ENCODE measurements at regions not wholly inside any gene's neighbourhood (a gene's known extent, or its start where the extent isn't known, plus 50 kb on each side); places are given as distances from the start of the nearest gene placed in this dataset.

GRCh38 chr11:19442554-19442910, 201.8 kb upstream of the E2F8 start:
- in situ Hi-C loops (cut with MboI; ENCODE audit: low sequenced_read_pairs) = no loop called here
- Histone ChIP-seq H3K9me3 (no peaks in the 10 kb centered on the region), H3K4me1 (no peaks in the 10 kb centered on the region)

GRCh38 chr11:19441752-19442553, 201.2 kb upstream of the E2F8 start:
- H3K4me1 ChIP-seq = no peaks in the 10 kb centered on the region
- H3K4me3 ChIP-seq = no peak overlapping the region
- DNase-seq (ENCODE audit: low spot score in 2 of 2) = no peak
- in situ Hi-C loops (cut with MboI; ENCODE audit: low sequenced_read_pairs) = no loop called here
- H3K27me3 ChIP-seq (ENCODE audit: low read depth) = peaks cover 4% of the 10 kb centered on the region; the same call in 1 of the 2 replicates
- H3K36me3 ChIP-seq (replicated peaks) = no peaks in the 10 kb centered on the region
- no peaks in the 10 kb centered on the region for H3K9me3 ChIP-seq

More at GRCh38 chr11:19442554-19442910, 201.8 kb upstream of the E2F8 start:
- DNase-seq (ENCODE audit: low spot score in 2 of 2) = no peak
- Histone ChIP-seq H3K36me3 (replicated peaks) (no peaks in the 10 kb centered on the region), H3K27me3 (ENCODE audit: low read depth) (0 out of 2 replicates have a peak, but pooled peaks cover 3% of the 10 kb centered on the region), H3K4me3 (no peak overlapping the region)

- peaks cover 10% of the 10 kb centered on the region; the same call in 1 of the 2 replicates for H3K27me3 ChIP-seq (ENCODE audit: low read depth)
- no peaks in the 10 kb centered on the region for H3K9me3 ChIP-seq
- DNase-seq (ENCODE audit: low spot score in 2 of 2) = no peak
- H3K4me3 ChIP-seq = no peak overlapping the region
- H3K4me1 ChIP-seq = no peaks in the 10 kb centered on the region
- in situ Hi-C loops (cut with MboI; ENCODE audit: low sequenced_read_pairs) = no loop called here
- H3K36me3 ChIP-seq (replicated peaks) = no peaks in the 10 kb centered on the region
Observed at GRCh38 chr11:19441288-19441687, 200.5 kb upstream of the E2F8 start.

- no peaks in the 10 kb centered on the region for H3K9me3 ChIP-seq
- no peaks in the 10 kb centered on the region for H3K4me1 ChIP-seq
- no peak overlapping the region for H3K4me3 ChIP-seq
- DNase-seq (ENCODE audit: low spot score in 2 of 2) = no peak
- H3K27me3 ChIP-seq (ENCODE audit: low read depth) = peaks cover 10% of the 10 kb centered on the region; the same call in 1 of the 2 replicates
- H3K36me3 ChIP-seq (replicated peaks) = no peaks in the 10 kb centered on the region
- in situ Hi-C loops (cut with MboI; ENCODE audit: low sequenced_read_pairs) = no loop called here
Observed at GRCh38 chr11:19437760-19438159, 197.0 kb upstream of the E2F8 start.

- Histone ChIP-seq H3K4me3 (no peak overlapping the region), H3K36me3 (replicated peaks) (no peaks in the 10 kb centered on the region), H3K4me1 (no peaks in the 10 kb centered on the region), H3K27me3 (ENCODE audit: low read depth) (peaks cover 10% of the 10 kb centered on the region; the same call in 1 of the 2 replicates), H3K9me3 (no peaks in the 10 kb centered on the region)
- in situ Hi-C loops (cut with MboI; ENCODE audit: low sequenced_read_pairs) = no loop called here
- no peak for DNase-seq (ENCODE audit: low spot score in 2 of 2)
Observed at GRCh38 chr11:19436932-19437331, 196.2 kb upstream of the E2F8 start.

GRCh38 chr11:19435306-19435989, 194.7 kb upstream of the E2F8 start:
- Histone ChIP-seq H3K27me3 (ENCODE audit: low read depth) (peaks cover 10% of the 10 kb centered on the region; the same call in 1 of the 2 replicates), H3K4me1 (no peaks in the 10 kb centered on the region; the same call in none of the 2 replicates), H3K36me3 (replicated peaks) (no peaks in the 10 kb centered on the region), H3K4me3 (no peak overlapping the region), H3K9me3 (no peaks in the 10 kb centered on the region)
- in situ Hi-C loops (cut with MboI; ENCODE audit: low sequenced_read_pairs) = no loop called here
- no peak for DNase-seq (ENCODE audit: low spot score in 2 of 2)

- H3K36me3 ChIP-seq (replicated peaks) = no peaks in the 10 kb centered on the region
- DNase-seq (ENCODE audit: low spot score in 2 of 2) = no peak
- in situ Hi-C loops (cut with MboI; ENCODE audit: low sequenced_read_pairs) = no loop called here
- no peaks in the 10 kb centered on the region; the same call in none of the 2 replicates for H3K4me1 ChIP-seq
- no peaks in the 10 kb centered on the region for H3K9me3 ChIP-seq
- H3K4me3 ChIP-seq = no peak overlapping the region
- H3K27me3 ChIP-seq (ENCODE audit: low read depth) = peaks cover 10% of the 10 kb centered on the region; the same call in 1 of the 2 replicates
Observed at GRCh38 chr11:19433791-19434190, 193.0 kb upstream of the E2F8 start.

- DNase-seq (ENCODE audit: low spot score in 2 of 2) = no peak
- Histone ChIP-seq H3K4me3 (no peak overlapping the region), H3K36me3 (replicated peaks) (no peaks in the 10 kb centered on the region), H3K9me3 (no peaks in the 10 kb centered on the region), H3K4me1 (no peaks in the 10 kb centered on the region; the same call in none of the 2 replicates), H3K27me3 (ENCODE audit: low read depth) (peaks cover 12% of the 10 kb centered on the region)
- in situ Hi-C loops (cut with MboI; ENCODE audit: low sequenced_read_pairs) = no loop called here
Observed at GRCh38 chr11:19433367-19433766, 192.6 kb upstream of the E2F8 start.

GRCh38 chr11:19432370-19433061, 191.8 kb upstream of the E2F8 start:
- no peak for DNase-seq (ENCODE audit: low spot score in 2 of 2)
- no peak overlapping the region for H3K4me3 ChIP-seq
- no peaks in the 10 kb centered on the region for H3K9me3 ChIP-seq
- H3K4me1 ChIP-seq = no peaks in the 10 kb centered on the region; the same call in none of the 2 replicates
- in situ Hi-C loops (cut with MboI; ENCODE audit: low sequenced_read_pairs) = no loop called here
- H3K27me3 ChIP-seq (ENCODE audit: low read depth) = peaks cover 18% of the 10 kb centered on the region
- H3K36me3 ChIP-seq (replicated peaks) = no peaks in the 10 kb centered on the region

GRCh38 chr11:19430754-19431398, 190.1 kb upstream of the E2F8 start:
- H3K9me3 ChIP-seq = no peaks in the 10 kb centered on the region
- no peaks in the 10 kb centered on the region for H3K36me3 ChIP-seq (replicated peaks)
- in situ Hi-C loops (cut with MboI; ENCODE audit: low sequenced_read_pairs) = no loop called here
- H3K4me3 ChIP-seq = no peak overlapping the region
- peaks cover 18% of the 10 kb centered on the region for H3K27me3 ChIP-seq (ENCODE audit: low read depth)
- DNase-seq (ENCODE audit: low spot score in 2 of 2) = peak; percentile 17 to 46
- H3K4me1 ChIP-seq = no peaks in the 10 kb centered on the region; the same call in none of the 2 replicates

- no peak overlapping the region for H3K4me3 ChIP-seq
- no peaks in the 10 kb centered on the region; the same call in none of the 2 replicates for H3K4me1 ChIP-seq
- in situ Hi-C loops (cut with MboI; ENCODE audit: low sequenced_read_pairs) = no loop called here
- DNase-seq (ENCODE audit: low spot score in 2 of 2) = no peak
- no peaks in the 10 kb centered on the region for H3K9me3 ChIP-seq
- no peaks in the 10 kb centered on the region for H3K36me3 ChIP-seq (replicated peaks)
- H3K27me3 ChIP-seq (ENCODE audit: low read depth) = peaks cover 23% of the 10 kb centered on the region
Observed at GRCh38 chr11:19430346-19430745, 189.6 kb upstream of the E2F8 start.

GRCh38 chr11:19429108-19429760, 188.5 kb upstream of the E2F8 start:
- no peaks in the 10 kb centered on the region; the same call in none of the 2 replicates for H3K4me1 ChIP-seq
- in situ Hi-C loops (cut with MboI; ENCODE audit: low sequenced_read_pairs) = no loop called here
- DNase-seq (ENCODE audit: low spot score in 2 of 2) = no peak
- no peak overlapping the region for H3K4me3 ChIP-seq
- no peaks in the 10 kb centered on the region for H3K9me3 ChIP-seq
- H3K27me3 ChIP-seq (ENCODE audit: low read depth) = peaks cover 32% of the 10 kb centered on the region
- no peaks in the 10 kb centered on the region for H3K36me3 ChIP-seq (replicated peaks)

Data from HAP-1 (cell line).